Keratinocyte (primary cell): ENCODE measurements at regions not wholly inside any gene's neighbourhood (a gene's known extent, or its start where the extent isn't known, plus 50 kb on each side); places are given as distances from the start of the nearest gene placed in this dataset.

ENCODE experiments used
- DNase-seq: peaks from one replicate; pipeline ENCODE4 v3.0.0-alpha.2; 2011; ENCODE audit warnings: low read depth, missing footprints, low spot score
- FAIRE-seq: peaks from 2 replicates; lab custom pipeline; 2011; peaks lifted over from hg19 to GRCh38; lab: Jason Lieb, UNC
- H2AFZ ChIP-seq: 2 replicates; pipeline ENCODE4 v1.6.0; 2012; ENCODE audit warnings: low read length, control low read depth, inconsistent platforms; ENCODE audit not compliant: control insufficient read depth
- H3K27ac ChIP-seq: 2 replicates; pipeline ENCODE4 v1.5.1; 2011; ENCODE audit warnings: low read length; ENCODE audit not compliant: control insufficient read depth, insufficient read depth
- H3K27me3 ChIP-seq: 3 replicates; pipeline ENCODE4 v1.6.0; 2011; ENCODE audit warnings: low read length; ENCODE audit not compliant: control insufficient read depth, insufficient read depth; ENCODE audit errors: extremely low read depth
- H3K36me3 ChIP-seq, 2 experiments: 2 replicates in 1 of 2; 3 replicates in 1 of 2; pipeline ENCODE4 v1.5.1; 2011; ENCODE audit warnings: low read length in 2 of 2, mild to moderate bottlenecking in 1 of 2; ENCODE audit not compliant: control insufficient read depth in 2 of 2, insufficient read depth in 2 of 2; ENCODE audit errors: extremely low read depth in 1 of 2
- H3K4me1 ChIP-seq: 3 replicates; pipeline ENCODE4 v1.5.1; 2011; ENCODE audit warnings: low read length; ENCODE audit not compliant: control insufficient read depth, insufficient read depth; ENCODE audit errors: extremely low read depth
- H3K4me2 ChIP-seq: 3 replicates; pipeline ENCODE4 v1.6.0; 2011; ENCODE audit warnings: low read depth, low read length; ENCODE audit not compliant: control insufficient read depth, insufficient read depth; ENCODE audit errors: extremely low read depth
- H3K4me3 ChIP-seq, 3 experiments: fragments of 200-600 bp in 1 of 3; sonication (generic) in 1 of 3; 2 replicates in 2 of 3; 3 replicates in 1 of 3; pipeline ENCODE4 v1.5.1; 2011 to 2016; ENCODE audit warnings: low read length in 3 of 3, mild to moderate bottlenecking in 3 of 3, control low read depth in 2 of 3, inconsistent platforms in 1 of 3, low read depth in 1 of 3, mixed read lengths in 1 of 3, mixed run types in 1 of 3, moderate library complexity in 1 of 3; ENCODE audit not compliant: control insufficient read depth in 2 of 3, insufficient read depth in 2 of 3; ENCODE audit errors: extremely low read depth in 1 of 3
- H3K79me2 ChIP-seq: 2 replicates; pipeline ENCODE4 v1.6.0; 2012; ENCODE audit warnings: low read length; ENCODE audit not compliant: control insufficient read depth, insufficient read depth
- H3K9ac ChIP-seq: 3 replicates; pipeline ENCODE4 v1.6.0; 2011; ENCODE audit warnings: low read length; ENCODE audit not compliant: control insufficient read depth, insufficient read depth; ENCODE audit errors: extremely low read depth
- H3K9me1 ChIP-seq: 3 replicates; pipeline ENCODE4 v1.6.0; 2011; ENCODE audit warnings: low read length; ENCODE audit not compliant: control insufficient read depth, insufficient read depth; ENCODE audit errors: extremely low read depth
- H3K9me3 ChIP-seq: 2 replicates; pipeline ENCODE4 v1.5.1; 2012; ENCODE audit warnings: low read depth, low read length; ENCODE audit not compliant: control insufficient read depth
- H4K20me1 ChIP-seq: 3 replicates; pipeline ENCODE4 v1.6.0; 2011; ENCODE audit warnings: low read length; ENCODE audit not compliant: control insufficient read depth, insufficient read depth; ENCODE audit errors: extremely low read depth
- EZH2 ChIP-seq: IDR thresholded peaks from one replicate; pipeline ENCODE4 v1.6.1; 2012; ENCODE audit warnings: inconsistent platforms, mild to moderate bottlenecking, low read length, moderate library complexity
- dilution Hi-C: fragments of 300-500 bp; cut with MboI; formaldehyde crosslinking; loops from one replicate; pipeline ENCODE4 v1.7.0; 2020; ENCODE audit warnings: low sequenced_read_pairs; ENCODE audit not compliant: extremely low pct_ligation_motif_present
- TF ChIP-seq, protein P1 (sequence below), 3 experiments: IDR thresholded peaks in 1 of 3; conservative IDR thresholded peaks in 1 of 3; optimal IDR thresholded peaks in 1 of 3; 2 replicates in 2 of 3; 3 replicates in 1 of 3; pipeline versions ENCODE3 to v1.5.1; 2011; ENCODE audit warnings: low read length in 3 of 3, mild to moderate bottlenecking in 3 of 3, moderate library complexity in 2 of 3, control low read depth in 1 of 3, inconsistent platforms in 1 of 3; ENCODE audit not compliant: insufficient read depth in 2 of 3; ENCODE audit errors: extremely low read depth in 1 of 3

DNA sequence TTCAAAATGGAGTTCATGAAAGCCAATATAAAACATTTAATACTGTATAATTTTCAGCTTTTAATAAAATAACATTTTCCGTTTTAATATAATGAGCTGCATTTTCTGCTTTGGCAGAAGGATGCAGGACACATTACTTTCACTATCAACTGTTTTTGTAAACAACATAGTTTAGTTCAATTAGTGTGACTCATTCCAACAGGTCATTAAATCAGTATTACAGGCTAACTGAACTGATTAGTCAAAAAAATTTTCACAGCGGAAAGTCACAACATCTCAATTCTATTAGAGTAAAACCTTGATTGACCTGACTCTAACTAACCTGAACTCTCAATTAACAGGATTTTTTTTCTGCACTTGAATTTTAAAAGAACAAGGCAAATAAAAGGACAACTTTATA is 151.2 kb upstream of the AMOT start:
- no peak for FAIRE-seq

DNA sequence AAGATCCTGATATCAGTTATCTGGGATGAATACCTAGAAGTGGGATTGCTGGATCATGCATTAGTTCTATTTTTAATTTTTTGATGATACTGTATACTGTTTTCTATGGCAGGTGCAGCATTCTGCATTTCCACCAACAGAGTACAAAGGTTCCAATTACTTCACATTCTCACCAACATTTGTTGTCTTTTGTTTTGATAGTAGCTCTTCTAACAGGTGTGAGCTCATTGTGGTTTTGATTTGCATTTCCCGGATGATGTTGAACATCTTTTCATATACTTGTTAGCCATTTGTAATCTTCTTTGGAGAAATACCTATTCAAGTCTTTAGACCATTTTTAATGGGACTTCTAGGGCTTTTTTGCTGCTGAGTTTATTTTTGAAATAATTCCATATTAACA is 139.2 kb upstream of the AMOT start:
- H3K36me3 ChIP-seq, result no peaks in the 10 kb centered on the region
- no peak overlapping the region for H2AFZ ChIP-seq
- H3K27me3 ChIP-seq, result no peaks in the 10 kb centered on the region
- no peak overlapping the region for H3K4me3 ChIP-seq
- no peak overlapping the region for H3K4me2 ChIP-seq
- TF ChIP-seq, protein P1, sequence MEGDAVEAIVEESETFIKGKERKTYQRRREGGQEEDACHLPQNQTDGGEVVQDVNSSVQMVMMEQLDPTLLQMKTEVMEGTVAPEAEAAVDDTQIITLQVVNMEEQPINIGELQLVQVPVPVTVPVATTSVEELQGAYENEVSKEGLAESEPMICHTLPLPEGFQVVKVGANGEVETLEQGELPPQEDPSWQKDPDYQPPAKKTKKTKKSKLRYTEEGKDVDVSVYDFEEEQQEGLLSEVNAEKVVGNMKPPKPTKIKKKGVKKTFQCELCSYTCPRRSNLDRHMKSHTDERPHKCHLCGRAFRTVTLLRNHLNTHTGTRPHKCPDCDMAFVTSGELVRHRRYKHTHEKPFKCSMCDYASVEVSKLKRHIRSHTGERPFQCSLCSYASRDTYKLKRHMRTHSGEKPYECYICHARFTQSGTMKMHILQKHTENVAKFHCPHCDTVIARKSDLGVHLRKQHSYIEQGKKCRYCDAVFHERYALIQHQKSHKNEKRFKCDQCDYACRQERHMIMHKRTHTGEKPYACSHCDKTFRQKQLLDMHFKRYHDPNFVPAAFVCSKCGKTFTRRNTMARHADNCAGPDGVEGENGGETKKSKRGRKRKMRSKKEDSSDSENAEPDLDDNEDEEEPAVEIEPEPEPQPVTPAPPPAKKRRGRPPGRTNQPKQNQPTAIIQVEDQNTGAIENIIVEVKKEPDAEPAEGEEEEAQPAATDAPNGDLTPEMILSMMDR (optimal IDR thresholded peaks at IDR 0.05 in 1 of 3, IDR thresholded peaks at IDR 0.05 in 1 of 3, conservative IDR thresholded peaks at IDR 0.05 in 1 of 3; ENCODE audit: extremely low read depth in 1 of 3, insufficient read depth in 2 of 3, low read length in 3 of 3), result no peak
- TF ChIP-seq EZH2, result no peak
- no peaks in the 10 kb centered on the region for H4K20me1 ChIP-seq
- no peaks in the 10 kb centered on the region for H3K79me2 ChIP-seq
- no peaks in the 10 kb centered on the region for H3K9me3 ChIP-seq
- DNase-seq (no peak), FAIRE-seq (no peak)
- no peaks in the 10 kb centered on the region for H3K9me1 ChIP-seq
- dilution Hi-C loops, result no loop called here
- no peaks in the 10 kb centered on the region for H3K4me1 ChIP-seq
- H3K27ac ChIP-seq, result no peak overlapping the region
- H3K9ac ChIP-seq, result no peak overlapping the region

More for the DNA sequence above, 151.2 kb upstream of the AMOT start:
- dilution Hi-C loops, result no loop called here
- H3K9me3 ChIP-seq, result no peaks in the 10 kb centered on the region
- no peak for DNase-seq
- H3K9ac ChIP-seq, result no peak overlapping the region
- no peak overlapping the region for H3K27ac ChIP-seq
- no peaks in the 10 kb centered on the region for H3K4me1 ChIP-seq
- no peak overlapping the region for H2AFZ ChIP-seq
- no peaks in the 10 kb centered on the region for H3K27me3 ChIP-seq
- H3K79me2 ChIP-seq, result no peaks in the 10 kb centered on the region
- no peak overlapping the region for H3K4me2 ChIP-seq
- H3K4me3 ChIP-seq, result no peak overlapping the region
- no peaks in the 10 kb centered on the region for H3K9me1 ChIP-seq
- H4K20me1 ChIP-seq, result no peaks in the 10 kb centered on the region
- no peaks in the 10 kb centered on the region for H3K36me3 ChIP-seq
- TF ChIP-seq EZH2, result no peak
- TF ChIP-seq, protein P1 (optimal IDR thresholded peaks at IDR 0.05 in 1 of 3, IDR thresholded peaks at IDR 0.05 in 1 of 3, conservative IDR thresholded peaks at IDR 0.05 in 1 of 3; ENCODE audit: extremely low read depth in 1 of 3, insufficient read depth in 2 of 3, low read length in 3 of 3), result no peak
